Vagina (tissue), 2 donors: ENCODE measurements at regions not wholly inside any gene's neighbourhood (a gene's known extent, or its start where the extent isn't known, plus 50 kb on each side); places are given as distances from the start of the nearest gene placed in this dataset.

Experiments
- DNase-seq, 2 donors: peaks; one replicate each; pipeline ENCODE4 v3.0.0-alpha.2; 2017; ENCODE audit errors: extremely low spot score in 2 of 2
- H3K27ac ChIP-seq: fragments of 200-600 bp; sonication (generic); one replicate; pipeline ENCODE4 v1.5.1; 2019
- H3K27me3 ChIP-seq: fragments of 200-600 bp; sonication (generic); one replicate; pipeline ENCODE4 v1.5.1; 2019
- H3K36me3 ChIP-seq, 2 donors: fragments of 200-600 bp; sonication (generic); one replicate each; pipeline ENCODE4 v1.5.1; 2017 to 2019
- H3K4me1 ChIP-seq: fragments of 200-600 bp; sonication (generic); one replicate; pipeline ENCODE4 v1.5.1; 2019
- H3K4me3 ChIP-seq, 2 donors: fragments of 200-600 bp; sonication (generic); 1 replicate in 1 of 2; 2 replicates in 1 of 2; pipeline ENCODE4 v1.5.1; 2016 to 2019
- H3K9me3 ChIP-seq: fragments of 200-600 bp; sonication (generic); one replicate; pipeline ENCODE4 v1.5.1; 2019
- POLR2A ChIP-seq, 2 donors: fragments of 450-650 bp; IDR thresholded peaks; one replicate each; pipeline ENCODE4 v1.6.1; 2017; ENCODE audit warnings: antibody characterized with exemption in 2 of 2, mild to moderate bottlenecking in 2 of 2, moderate library complexity in 2 of 2
- POLR2AphosphoS5 ChIP-seq, 2 donors: sonication (generic); formaldehyde crosslinking; IDR thresholded peaks; one replicate each; pipeline ENCODE4 v1.9.0; 2017; ENCODE audit warnings: antibody characterized with exemption in 2 of 2, mild to moderate bottlenecking in 2 of 2, low read depth in 1 of 2; ENCODE audit not compliant: insufficient read depth in 1 of 2
- intact Hi-C: fragments of 100-400 bp; cut with DNase I; formaldehyde crosslinking; loops from one replicate; pipeline ENCODE4 v1.15.1; 2023
- TF ChIP-seq, protein P1 (sequence below), 3 experiments: fragments of 450-650 bp in 2 of 3; fragments of 200-600 bp in 1 of 3; sonication (generic) in 1 of 3; IDR thresholded peaks; one replicate each; pipeline ENCODE4 v1.5.1; 2017 to 2019; ENCODE audit warnings: antibody characterized with exemption in 3 of 3, mild to moderate bottlenecking in 2 of 3, moderate library complexity in 2 of 3

- no peaks in the 10 kb centered on the region for H3K36me3 ChIP-seq
- intact Hi-C loops = no loop called here
- no peak for TF ChIP-seq POLR2A (IDR thresholded peaks at IDR 0.05)
- TF ChIP-seq, protein P1, sequence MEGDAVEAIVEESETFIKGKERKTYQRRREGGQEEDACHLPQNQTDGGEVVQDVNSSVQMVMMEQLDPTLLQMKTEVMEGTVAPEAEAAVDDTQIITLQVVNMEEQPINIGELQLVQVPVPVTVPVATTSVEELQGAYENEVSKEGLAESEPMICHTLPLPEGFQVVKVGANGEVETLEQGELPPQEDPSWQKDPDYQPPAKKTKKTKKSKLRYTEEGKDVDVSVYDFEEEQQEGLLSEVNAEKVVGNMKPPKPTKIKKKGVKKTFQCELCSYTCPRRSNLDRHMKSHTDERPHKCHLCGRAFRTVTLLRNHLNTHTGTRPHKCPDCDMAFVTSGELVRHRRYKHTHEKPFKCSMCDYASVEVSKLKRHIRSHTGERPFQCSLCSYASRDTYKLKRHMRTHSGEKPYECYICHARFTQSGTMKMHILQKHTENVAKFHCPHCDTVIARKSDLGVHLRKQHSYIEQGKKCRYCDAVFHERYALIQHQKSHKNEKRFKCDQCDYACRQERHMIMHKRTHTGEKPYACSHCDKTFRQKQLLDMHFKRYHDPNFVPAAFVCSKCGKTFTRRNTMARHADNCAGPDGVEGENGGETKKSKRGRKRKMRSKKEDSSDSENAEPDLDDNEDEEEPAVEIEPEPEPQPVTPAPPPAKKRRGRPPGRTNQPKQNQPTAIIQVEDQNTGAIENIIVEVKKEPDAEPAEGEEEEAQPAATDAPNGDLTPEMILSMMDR (IDR thresholded peaks at IDR 0.05) = no peak
- no peak for TF ChIP-seq POLR2AphosphoS5 (IDR thresholded peaks at IDR 0.05; ENCODE audit: insufficient read depth in 1 of 2, low read depth in 1 of 2)
- no peaks in the 10 kb centered on the region for H3K9me3 ChIP-seq
- no peaks in the 10 kb centered on the region for H3K27me3 ChIP-seq
- no peak overlapping the region for H3K27ac ChIP-seq
- no peak for DNase-seq
- H3K4me1 ChIP-seq = no peaks in the 10 kb centered on the region
- H3K4me3 ChIP-seq = no peak overlapping the region
These were observed 763.9 kb downstream of the GALC start for GRCh38 chr14:87229131-87229530.

DNA sequence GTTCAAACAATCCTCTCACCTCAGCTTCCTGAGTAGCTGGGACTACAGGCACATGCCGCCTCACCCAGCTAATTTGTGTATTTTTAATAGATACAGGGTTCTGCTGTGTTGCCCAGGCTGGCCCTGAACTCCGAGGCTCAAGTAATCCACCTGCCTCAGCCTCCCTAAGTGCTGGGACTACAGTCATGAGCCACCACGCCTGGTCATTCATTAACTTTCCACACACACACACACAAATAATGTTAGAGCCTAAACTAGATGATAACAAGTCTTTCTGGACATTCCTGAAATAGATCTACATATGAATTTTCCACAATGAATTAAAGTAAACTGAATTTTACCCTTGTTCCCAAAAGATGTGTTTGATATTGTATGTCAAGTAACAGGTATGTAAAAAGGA lies 776.0 kb downstream of the GALC start:
- no peaks in the 10 kb centered on the region for H3K9me3 ChIP-seq
- no peak overlapping the region for H3K4me3 ChIP-seq
- no peaks in the 10 kb centered on the region for H3K4me1 ChIP-seq
- intact Hi-C loops = no loop called here
- no peak for DNase-seq
- H3K27me3 ChIP-seq = no peaks in the 10 kb centered on the region
- TF ChIP-seq POLR2AphosphoS5 (IDR thresholded peaks at IDR 0.05; ENCODE audit: insufficient read depth in 1 of 2, low read depth in 1 of 2) (no peak), POLR2A (IDR thresholded peaks at IDR 0.05) (no peak)
- TF ChIP-seq, protein P1 (IDR thresholded peaks at IDR 0.05) = no peak
- no peaks in the 10 kb centered on the region for H3K36me3 ChIP-seq
- no peak overlapping the region for H3K27ac ChIP-seq

DNA sequence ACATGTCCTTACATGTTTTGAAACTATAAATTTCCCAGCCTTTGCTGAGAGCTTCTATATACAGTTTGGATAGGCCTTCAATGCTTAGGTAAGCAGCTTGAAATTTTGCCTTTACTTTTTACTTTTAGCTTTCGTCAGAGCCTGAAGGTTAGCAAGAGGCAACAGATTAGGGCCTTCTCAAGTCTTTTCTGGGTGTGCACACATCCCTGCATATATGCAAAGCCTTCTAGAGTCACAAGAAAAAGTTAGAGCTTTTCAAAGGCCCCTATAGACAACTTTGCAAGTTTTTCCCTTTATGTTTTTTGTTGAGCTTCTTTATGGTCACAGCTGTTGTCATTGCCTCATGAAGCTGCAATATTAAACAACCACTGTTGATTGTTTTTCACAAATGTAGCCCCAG lies 778.4 kb downstream of the GALC start:
- DNase-seq = no peak
- Histone ChIP-seq H3K9me3 (no peaks in the 10 kb centered on the region), H3K4me3 (no peak overlapping the region), H3K36me3 (no peaks in the 10 kb centered on the region), H3K4me1 (no peaks in the 10 kb centered on the region), H3K27ac (no peak overlapping the region), H3K27me3 (no peaks in the 10 kb centered on the region)
- intact Hi-C loops = no loop called here
- TF ChIP-seq POLR2A (IDR thresholded peaks at IDR 0.05) = no peak
- TF ChIP-seq, protein P1 (IDR thresholded peaks at IDR 0.05) = no peak
- no peak for TF ChIP-seq POLR2AphosphoS5 (IDR thresholded peaks at IDR 0.05; ENCODE audit: insufficient read depth in 1 of 2, low read depth in 1 of 2)

GRCh38 chr14:87207756-87208155 lies 785.2 kb downstream of the GALC start:
- Histone ChIP-seq H3K36me3 (no peaks in the 10 kb centered on the region), H3K4me1 (no peaks in the 10 kb centered on the region), H3K27me3 (no peaks in the 10 kb centered on the region), H3K27ac (no peak overlapping the region), H3K4me3 (no peak overlapping the region), H3K9me3 (no peaks in the 10 kb centered on the region)
- TF ChIP-seq, protein P1 (IDR thresholded peaks at IDR 0.05) = no peak
- TF ChIP-seq POLR2A (IDR thresholded peaks at IDR 0.05) (no peak), POLR2AphosphoS5 (IDR thresholded peaks at IDR 0.05; ENCODE audit: insufficient read depth in 1 of 2, low read depth in 1 of 2) (no peak)
- no peak for DNase-seq
- intact Hi-C loops = no loop called here

DNA sequence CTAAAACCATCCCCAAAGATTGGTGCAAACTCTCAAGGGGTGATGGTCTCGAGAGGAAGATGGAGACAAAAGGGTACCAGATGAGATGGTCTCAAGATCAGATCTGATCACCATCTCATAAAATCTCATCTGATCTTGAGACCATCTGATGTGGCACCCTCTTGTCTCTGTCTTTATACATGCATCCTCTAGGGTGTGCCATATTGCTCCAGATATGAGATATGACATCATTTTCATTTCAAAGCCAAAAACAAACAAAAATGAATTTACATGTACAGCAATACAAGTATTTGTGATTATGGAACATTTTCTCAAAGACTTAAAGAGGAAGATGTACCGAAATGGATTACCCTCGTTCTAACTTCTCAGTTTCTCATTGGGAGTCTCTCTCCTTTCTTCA lies 787.2 kb downstream of the GALC start:
- Histone ChIP-seq H3K4me3 (no peak overlapping the region), H3K27me3 (no peaks in the 10 kb centered on the region), H3K27ac (no peak overlapping the region), H3K4me1 (no peaks in the 10 kb centered on the region), H3K36me3 (no peaks in the 10 kb centered on the region), H3K9me3 (no peaks in the 10 kb centered on the region)
- DNase-seq = no peak
- intact Hi-C loops = no loop called here
- TF ChIP-seq POLR2A (IDR thresholded peaks at IDR 0.05) (no peak), POLR2AphosphoS5 (IDR thresholded peaks at IDR 0.05; ENCODE audit: insufficient read depth in 1 of 2, low read depth in 1 of 2) (no peak)
- TF ChIP-seq, protein P1 (IDR thresholded peaks at IDR 0.05) = no peak
